ENCODE measurements at regions not wholly inside any gene's neighbourhood (a gene's known extent, or its start where the extent isn't known, plus 50 kb on each side); places are given as distances from the start of the nearest gene placed in this dataset.

GRCh38 chr14:84814391-84814790, 715.6 kb upstream of the FLRT2 start:
- TF ChIP-seq CTCF (IDR thresholded peaks at IDR 0.05) (no peak), SIN3A (IDR thresholded peaks at IDR 0.05; ENCODE audit: borderline replicate concordance, insufficient read depth, low read depth, low read length) (no peak), POLR2AphosphoS5 (IDR thresholded peaks at IDR 0.05; ENCODE audit: low read depth, low read length) (no peak)
